C1 segment of cervical spinal cord (tissue), 14 donors: ENCODE measurements at regions not wholly inside any gene's neighbourhood (a gene's known extent, or its start where the extent isn't known, plus 50 kb on each side); places are given as distances from the start of the nearest gene placed in this dataset.

Experiments
- DNase-seq, 14 donors: peaks; one replicate each; lab custom pipeline; 2025; lab: John Stamatoyannopoulos, UW

- peak in 11 of 14 donors; percentile 6 to 59 (median 44) for DNase-seq
Measured at GRCh38 chr13:107866032-107866940, 349.1 kb downstream of the LIG4 start.

DNA sequence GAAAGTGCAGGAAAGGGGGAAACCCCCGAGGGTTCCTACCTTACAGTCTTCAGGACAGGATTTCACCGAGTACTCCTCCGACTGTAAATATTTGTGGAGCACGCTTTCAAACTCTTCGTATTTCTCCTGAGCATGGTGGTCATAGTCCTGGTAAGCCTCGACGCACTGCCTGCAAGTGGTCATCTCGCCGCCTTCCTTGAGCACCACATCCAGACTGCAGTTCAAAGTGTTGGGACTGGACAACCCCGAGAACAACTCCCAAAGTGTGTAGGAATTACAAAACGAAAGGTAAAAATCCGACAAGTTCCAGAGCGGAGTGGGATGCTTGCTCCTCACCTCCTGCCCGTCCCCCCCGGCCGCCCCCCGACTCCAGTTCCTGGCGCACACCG lies 349.7 kb downstream of the LIG4 start:
- DNase-seq, result peak in 1 of 14 donors; percentile 9

GRCh38 chr13:107865318-107865575 lies 350.1 kb downstream of the LIG4 start:
- peak in 1 of 14 donors; percentile 47 for DNase-seq

- DNase-seq, result peak in 2 of 14 donors; percentile 3 to 47
Measured at GRCh38 chr13:107864543-107865317, 350.6 kb downstream of the LIG4 start.

DNA sequence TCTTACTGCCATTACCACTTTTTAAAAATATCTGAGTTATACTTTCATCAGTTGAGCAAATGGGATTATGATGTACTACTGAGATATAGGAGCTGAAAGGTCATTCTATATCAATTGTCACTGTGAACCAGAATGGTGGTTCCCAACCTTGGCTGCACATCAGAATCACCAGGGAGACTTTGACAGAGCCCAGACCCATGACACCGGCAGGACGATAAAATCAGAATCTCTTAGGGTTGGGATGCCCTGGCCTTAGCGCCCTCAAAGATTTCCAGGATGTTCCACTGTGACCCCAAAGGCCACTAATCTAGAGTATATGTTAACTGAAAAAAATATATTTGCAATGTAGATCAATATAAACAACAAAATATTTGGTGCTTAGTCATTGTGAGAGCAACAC lies 355.1 kb downstream of the LIG4 start:
- no peak for DNase-seq

DNA sequence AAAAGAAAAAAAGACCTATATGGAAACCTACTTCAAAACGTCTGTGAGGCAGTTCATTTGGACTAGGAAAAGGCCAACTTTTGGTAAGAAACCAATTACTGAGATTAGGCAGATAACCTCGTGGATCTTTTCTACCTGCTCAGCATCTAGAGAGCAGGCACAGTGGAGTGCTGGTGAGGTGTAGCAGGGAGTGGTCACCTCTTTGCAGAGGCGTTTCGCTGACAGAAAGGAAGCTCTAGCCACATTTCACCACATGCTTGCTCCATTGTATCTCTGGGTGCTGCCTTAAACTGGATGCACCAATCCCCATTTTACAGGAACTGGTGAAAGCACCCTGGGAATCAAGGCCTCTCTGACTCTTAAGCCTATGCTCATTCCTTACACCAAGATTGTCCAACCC lies 360.5 kb downstream of the LIG4 start:
- no peak for DNase-seq

- no peak for DNase-seq
Measured at GRCh38 chr13:107852072-107852471, 363.3 kb downstream of the LIG4 start.

DNA sequence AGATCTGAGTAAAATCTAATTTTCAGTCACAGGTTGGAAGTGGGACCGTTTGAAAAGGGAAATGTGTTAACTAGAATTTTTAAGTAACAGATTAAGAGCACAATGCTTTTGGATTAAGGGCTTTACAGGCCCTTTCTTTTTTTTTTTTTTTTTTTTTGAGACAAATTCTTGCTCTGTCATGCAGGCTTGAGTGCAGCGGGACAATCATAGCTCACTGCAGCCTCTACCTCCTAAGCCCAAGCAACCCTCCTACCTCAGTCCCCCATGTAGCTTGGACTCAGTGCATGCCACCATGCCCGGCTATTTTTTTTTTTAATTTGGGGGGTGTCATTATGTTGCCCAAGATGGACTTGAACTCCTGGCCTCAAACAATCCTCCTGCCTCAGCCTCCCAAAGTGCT lies 363.7 kb downstream of the LIG4 start:
- DNase-seq, result no peak

- DNase-seq, result no peak
Measured at GRCh38 chr13:107847406-107847805, 367.9 kb downstream of the LIG4 start.

- no peak for DNase-seq
Measured at GRCh38 chr13:107846642-107847041, 368.7 kb downstream of the LIG4 start.

GRCh38 chr13:107845911-107846310 lies 369.4 kb downstream of the LIG4 start:
- DNase-seq, result no peak

DNA sequence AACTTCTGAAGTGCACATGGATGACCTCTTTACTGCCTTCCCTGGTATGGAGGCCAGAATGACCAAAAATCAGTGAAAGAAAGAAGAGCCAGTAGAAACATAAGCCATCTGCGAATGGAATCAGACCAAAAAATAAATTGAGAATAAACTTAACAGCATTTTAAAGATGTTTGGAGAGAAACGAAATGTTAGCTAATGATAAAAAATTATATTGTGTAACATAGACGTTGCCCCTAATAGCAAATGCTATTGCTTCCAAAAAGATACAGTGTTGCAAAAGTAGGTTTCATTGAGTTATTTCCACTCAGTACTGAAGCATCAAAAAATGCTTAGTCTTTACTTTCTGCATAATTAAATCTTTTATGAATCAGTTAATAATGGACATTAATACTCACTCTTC lies 371.7 kb downstream of the LIG4 start:
- no peak for DNase-seq

GRCh38 chr13:107843281-107843680 lies 372.1 kb downstream of the LIG4 start:
- DNase-seq, result no peak

DNA sequence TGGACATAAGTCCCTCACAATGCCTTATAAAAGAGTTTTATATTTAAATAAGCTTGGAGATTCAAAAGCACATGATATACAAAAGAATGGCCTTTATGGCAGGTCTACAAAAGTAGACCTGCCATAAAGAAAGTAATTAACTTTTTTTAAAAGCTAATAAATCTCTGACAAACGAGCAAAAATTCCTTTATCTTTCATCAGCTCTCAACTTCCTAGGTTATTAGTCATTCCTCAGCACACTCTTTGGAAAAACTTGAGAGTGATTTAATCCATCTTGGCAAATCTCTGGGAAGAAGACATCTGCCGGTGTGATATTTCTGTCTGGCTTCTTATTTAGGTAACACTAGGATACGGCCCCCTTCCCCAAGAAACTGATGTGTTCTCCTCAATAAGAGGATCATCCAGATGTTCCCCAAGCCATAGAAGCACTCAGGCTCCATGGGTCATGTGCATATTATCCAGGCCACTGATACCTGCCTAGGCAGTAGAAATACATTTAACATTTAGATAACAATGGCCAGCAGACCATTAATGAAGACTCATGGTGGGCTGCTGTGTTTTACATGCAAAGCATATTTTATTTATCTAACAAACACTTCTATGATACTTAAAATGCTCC lies 372.7 kb downstream of the LIG4 start:
- DNase-seq, result no peak

DNA sequence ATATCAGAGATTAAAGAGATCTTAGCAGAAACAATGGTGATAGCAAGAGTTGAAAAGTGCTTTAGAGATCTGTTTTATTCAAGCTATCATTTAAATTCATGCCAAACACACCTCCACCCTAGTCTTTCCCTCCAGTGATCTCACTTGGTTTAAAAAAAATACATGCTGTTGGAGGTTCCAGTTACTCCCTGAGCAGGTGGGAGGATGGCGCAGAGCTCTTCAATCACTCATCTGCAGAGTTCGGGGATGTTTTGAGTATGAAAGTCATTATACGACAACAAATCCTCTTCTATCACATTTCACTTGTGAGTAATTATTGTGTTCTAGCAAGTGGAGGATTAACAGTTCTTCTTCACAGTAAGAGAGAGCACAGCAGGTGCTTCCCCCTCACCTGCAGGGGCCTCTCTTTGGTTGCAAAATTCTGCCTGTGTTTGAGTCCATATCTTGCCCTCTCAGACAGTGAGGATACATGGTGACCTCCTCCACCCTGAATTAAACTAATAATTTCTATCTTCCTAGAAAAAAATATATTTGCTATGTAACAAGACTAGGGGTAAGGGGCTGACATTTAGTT lies 376.7 kb downstream of the LIG4 start:
- no peak for DNase-seq

GRCh38 chr13:107836685-107837084 lies 378.7 kb downstream of the LIG4 start:
- DNase-seq, result no peak

DNA sequence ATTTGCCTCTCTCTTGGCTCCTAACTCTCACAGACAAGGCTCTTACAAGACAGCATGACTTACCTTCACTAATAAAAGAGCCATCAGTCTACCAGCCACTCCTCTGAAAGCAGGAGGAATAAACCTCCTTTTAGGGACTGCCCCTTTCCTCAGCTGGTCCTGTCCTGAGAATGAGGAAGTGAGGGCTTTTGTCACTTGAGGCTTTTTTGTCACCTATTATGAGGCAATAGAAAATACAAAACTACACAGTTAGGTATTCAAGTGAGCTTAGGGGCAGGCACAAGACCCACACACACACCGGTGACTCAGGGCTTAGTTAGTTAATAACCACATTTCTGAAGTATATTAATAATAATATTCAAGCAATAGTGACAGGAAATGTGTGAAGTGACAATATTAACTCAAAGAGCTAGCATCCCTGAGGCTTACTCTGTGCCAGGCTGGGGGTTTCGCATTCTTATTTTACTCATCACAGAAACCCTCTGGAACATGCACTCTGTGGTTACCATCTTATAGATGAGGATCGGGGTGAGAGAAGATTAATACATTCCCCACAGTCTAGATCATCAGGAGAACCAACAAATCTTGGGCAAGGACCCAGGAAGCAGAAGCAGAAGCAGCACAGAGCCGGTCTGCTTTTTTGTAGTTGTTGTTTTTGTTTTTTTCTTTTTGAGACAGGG lies 379.9 kb downstream of the LIG4 start:
- no peak for DNase-seq

GRCh38 chr13:107834717-107835116 lies 380.6 kb downstream of the LIG4 start:
- DNase-seq, result no peak

- no peak for DNase-seq
Measured at GRCh38 chr13:107834281-107834680, 381.1 kb downstream of the LIG4 start.

- no peak for DNase-seq
Measured at GRCh38 chr13:107832500-107833100, 382.7 kb downstream of the LIG4 start.

DNA sequence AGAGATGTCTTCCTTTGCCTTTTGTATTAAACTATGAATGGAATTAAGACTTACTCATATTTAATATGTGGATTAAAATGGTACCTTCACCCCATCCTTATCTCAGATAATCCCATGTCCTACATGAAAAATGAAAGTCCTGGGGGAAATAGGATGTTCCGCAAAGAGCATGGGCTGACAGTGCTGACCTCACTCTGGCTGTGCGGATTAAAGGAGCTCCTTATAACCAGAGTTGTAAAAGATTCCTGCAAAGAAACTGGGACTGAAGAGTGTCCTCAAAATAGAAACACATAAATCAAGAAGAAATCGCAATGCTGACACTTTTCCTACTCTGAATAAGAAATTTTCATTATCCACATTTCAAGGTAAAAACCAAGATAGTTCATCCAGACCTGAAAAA lies 384.5 kb downstream of the LIG4 start:
- no peak for DNase-seq
